Activated CD4-positive, CD25-positive, alpha-beta regulatory T cell treated with anti-CD3 and anti-CD28 coated beads, Interleukin-2, amount 50 U/mL, for 72 hours (primary cell): ENCODE measurements at regions not wholly inside any gene's neighbourhood (a gene's known extent, or its start where the extent isn't known, plus 50 kb on each side); places are given as distances from the start of the nearest gene placed in this dataset.

Experiments
- DNase-seq: peaks from one replicate; pipeline ENCODE4 v3.0.0; 2021

GRCh38 chr5:123882319-123882964 is 370.5 kb downstream of the CSNK1G3 start:
- DNase-seq: no peak

- no peak for DNase-seq
These were observed 369.8 kb downstream of the CSNK1G3 start for GRCh38 chr5:123881759-123882244.

GRCh38 chr5:123880875-123881274 is 368.9 kb downstream of the CSNK1G3 start:
- no peak for DNase-seq

GRCh38 chr5:123879071-123879470 is 367.1 kb downstream of the CSNK1G3 start:
- no peak for DNase-seq

- DNase-seq: no peak
These were observed 364.4 kb downstream of the CSNK1G3 start for GRCh38 chr5:123876276-123876790.

GRCh38 chr5:123875561-123876275 is 363.7 kb downstream of the CSNK1G3 start:
- DNase-seq: no peak

- DNase-seq: no peak
These were observed 362.7 kb downstream of the CSNK1G3 start for GRCh38 chr5:123874600-123875201.

GRCh38 chr5:123873846-123874245 is 361.9 kb downstream of the CSNK1G3 start:
- DNase-seq: no peak

GRCh38 chr5:123871373-123871772 is 359.4 kb downstream of the CSNK1G3 start:
- no peak for DNase-seq

- no peak for DNase-seq
These were observed 356.9 kb downstream of the CSNK1G3 start for GRCh38 chr5:123868881-123869280.

- DNase-seq: no peak
These were observed 356.3 kb downstream of the CSNK1G3 start for GRCh38 chr5:123868267-123868666.

- no peak for DNase-seq
These were observed 353.7 kb downstream of the CSNK1G3 start for GRCh38 chr5:123865641-123866040.

GRCh38 chr5:123864578-123864977 is 352.6 kb downstream of the CSNK1G3 start:
- no peak for DNase-seq

- no peak for DNase-seq
These were observed 347.0 kb downstream of the CSNK1G3 start for GRCh38 chr5:123858938-123859337.

GRCh38 chr5:123856766-123857165 is 344.8 kb downstream of the CSNK1G3 start:
- no peak for DNase-seq

- DNase-seq: no peak
These were observed 343.6 kb downstream of the CSNK1G3 start for GRCh38 chr5:123855609-123856008.

GRCh38 chr5:123845356-123846100 is 333.6 kb downstream of the CSNK1G3 start:
- DNase-seq: no peak

GRCh38 chr5:123844873-123845272 is 332.9 kb downstream of the CSNK1G3 start:
- DNase-seq: no peak

- DNase-seq: no peak
These were observed 323.4 kb downstream of the CSNK1G3 start for GRCh38 chr5:123835421-123835820.

GRCh38 chr5:123830575-123830974 is 318.6 kb downstream of the CSNK1G3 start:
- no peak for DNase-seq

- DNase-seq: no peak
These were observed 315.8 kb downstream of the CSNK1G3 start for GRCh38 chr5:123827811-123828210.

GRCh38 chr5:123819833-123820232 is 307.9 kb downstream of the CSNK1G3 start:
- no peak for DNase-seq

GRCh38 chr5:123819386-123819785 is 307.4 kb downstream of the CSNK1G3 start:
- no peak for DNase-seq
